ENCODE measurements at regions not wholly inside any gene's neighbourhood (a gene's known extent, or its start where the extent isn't known, plus 50 kb on each side); places are given as distances from the start of the nearest gene placed in this dataset.

DNA sequence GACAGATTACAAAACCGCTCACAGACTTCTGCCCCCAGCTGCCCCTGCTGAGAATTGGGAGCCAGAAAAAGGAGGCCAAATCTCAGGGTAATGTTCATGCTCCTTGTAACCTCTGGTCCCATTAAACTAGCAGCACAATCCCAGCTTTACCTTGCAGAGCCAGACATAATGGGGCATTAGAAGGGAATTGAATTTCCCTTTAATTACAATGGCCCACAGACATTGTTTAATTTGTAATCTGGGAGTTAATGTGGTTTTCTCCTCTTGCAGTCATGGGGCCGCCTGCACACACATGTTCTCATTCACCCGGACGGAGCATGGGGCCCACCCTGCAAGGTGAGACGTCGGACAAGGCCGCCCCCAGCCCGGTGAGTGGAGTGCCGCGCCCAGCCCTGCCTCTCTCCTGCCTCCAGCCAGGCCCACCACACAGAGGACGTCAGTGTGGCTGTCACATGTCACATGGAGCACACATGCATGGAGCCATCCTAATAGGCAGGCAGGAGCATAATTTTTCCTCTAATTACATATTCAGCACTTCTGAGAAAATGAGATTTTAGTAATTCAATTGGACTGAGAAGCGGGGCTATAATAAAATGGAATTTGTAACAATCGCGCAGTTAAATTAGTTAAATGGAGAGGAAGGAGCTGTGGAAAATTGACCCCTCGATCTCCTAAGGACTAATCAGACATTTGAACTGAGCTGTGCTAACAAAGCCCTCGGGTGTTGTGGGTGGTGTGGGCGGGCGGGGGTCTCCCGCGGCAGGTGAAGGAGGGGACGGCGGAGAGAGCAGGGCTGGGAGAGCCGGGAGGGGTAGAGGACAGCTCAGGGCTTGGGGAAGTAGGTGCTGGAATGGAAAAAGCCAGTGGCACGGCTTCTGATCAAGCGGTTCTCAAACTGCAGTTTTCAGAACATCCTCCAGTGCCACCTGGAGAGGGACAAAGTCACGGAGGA lies 87.7 kb downstream of the ENGASE start:
- DNase-seq: no peak

DNA sequence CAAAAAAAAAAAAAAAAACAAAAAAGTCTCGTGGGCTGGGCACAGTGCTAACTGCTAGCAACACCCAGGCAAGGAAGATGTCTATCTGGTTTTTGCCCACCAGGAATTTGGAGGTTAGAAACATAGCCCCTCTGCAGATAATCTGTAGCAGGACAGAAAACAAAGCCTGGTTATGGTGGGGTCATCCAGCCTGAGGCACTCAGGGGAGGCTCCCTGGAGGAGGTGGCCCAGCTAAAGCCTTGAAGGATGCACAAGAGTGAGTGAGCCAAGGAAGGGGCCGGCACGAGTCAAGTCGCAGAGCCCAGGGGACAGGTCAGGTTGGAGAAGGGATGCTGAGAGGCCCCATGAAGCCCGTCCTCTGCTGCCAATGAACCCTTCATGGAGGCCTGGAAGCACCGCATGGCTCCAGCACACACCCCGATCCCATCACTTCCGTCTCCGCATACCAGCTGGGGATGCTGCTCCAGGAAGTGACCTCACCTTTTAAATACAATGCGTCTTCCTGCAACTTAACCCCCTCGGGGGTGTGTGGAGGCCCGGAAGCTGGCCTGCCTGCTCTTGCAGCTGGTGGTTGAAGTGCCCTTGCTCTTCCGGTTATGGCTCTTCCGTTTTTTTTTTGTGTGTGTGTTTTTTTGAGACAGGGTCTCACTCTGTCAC lies 86.5 kb downstream of the ENGASE start:
- DNase-seq: no peak

GRCh38 chr17:79159926-79160325 lies 85.3 kb downstream of the ENGASE start:
- no peak for DNase-seq

DNA sequence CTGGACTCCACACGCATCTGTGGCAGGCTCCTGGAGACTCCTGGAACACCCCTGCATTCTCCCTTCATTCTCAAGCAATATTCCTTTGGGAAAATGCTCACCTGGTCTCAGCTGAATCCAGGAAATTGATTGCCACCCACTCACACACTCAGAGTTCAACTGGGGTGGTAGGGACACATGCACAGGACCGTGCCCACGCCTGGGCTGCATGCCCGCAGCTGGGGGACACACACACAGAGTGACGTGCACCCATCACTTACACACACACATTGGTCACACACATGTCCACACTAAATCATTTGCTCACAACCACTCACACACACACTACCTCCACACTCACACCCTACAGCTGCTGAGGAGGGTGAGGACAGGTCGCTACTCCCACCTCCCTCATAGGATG lies 84.8 kb downstream of the ENGASE start:
- no peak for DNase-seq

DNA sequence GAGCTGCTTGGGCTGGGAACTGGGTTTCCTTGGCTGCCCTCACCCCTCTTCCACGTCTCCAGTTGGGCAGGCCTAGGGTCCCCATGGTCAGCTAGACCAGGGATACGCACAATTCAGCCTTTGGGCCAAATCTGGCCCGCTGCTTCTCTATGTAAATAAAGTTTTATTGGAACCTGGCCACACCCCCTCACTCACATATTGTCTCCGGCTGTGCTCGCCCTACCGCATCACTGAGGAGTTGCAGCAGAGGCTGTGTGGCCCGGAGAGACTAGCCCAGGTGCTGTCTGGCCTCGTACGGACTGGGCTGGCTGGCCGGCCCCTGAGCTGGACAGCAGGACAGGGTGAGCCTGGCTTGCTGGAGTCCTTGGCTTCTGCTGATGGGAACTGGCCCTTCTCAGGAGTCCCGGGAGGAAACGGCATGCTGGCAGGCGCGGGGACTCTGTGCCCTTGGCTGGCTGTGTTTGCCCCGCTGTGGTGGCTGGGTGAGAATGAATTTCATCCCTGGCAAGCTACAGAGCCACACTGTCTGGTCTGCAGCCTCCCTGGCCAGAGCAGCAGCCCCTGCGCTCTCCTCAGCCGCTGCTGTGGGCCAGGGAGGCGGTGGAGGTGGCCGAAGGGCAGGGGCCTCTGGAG lies 82.0 kb downstream of the ENGASE start:
- no peak for DNase-seq

DNA sequence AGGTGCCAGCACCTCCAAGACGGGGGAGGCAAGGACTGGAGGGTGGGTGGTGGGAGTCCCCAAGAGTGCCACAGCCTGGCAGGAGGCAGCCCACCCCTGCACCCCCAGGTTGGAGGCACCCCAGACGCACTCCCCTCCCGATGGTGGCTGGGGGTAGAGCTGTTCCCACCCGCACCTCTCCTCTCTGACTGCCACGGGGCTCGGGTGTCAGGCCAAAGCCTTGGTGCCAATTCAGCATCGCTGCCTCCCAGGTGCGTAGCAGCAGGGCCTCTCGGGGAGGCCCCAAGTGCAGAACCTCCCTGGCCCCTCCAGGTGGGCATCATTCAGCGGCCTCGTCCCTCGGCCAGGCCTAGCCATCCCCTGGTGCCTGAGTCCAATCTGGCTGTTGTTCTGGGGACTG lies 81.1 kb downstream of the ENGASE start:
- DNase-seq: no peak

GRCh38 chr17:79154951-79155585 lies 80.4 kb downstream of the ENGASE start:
- peak; percentile 22 for DNase-seq

DNA sequence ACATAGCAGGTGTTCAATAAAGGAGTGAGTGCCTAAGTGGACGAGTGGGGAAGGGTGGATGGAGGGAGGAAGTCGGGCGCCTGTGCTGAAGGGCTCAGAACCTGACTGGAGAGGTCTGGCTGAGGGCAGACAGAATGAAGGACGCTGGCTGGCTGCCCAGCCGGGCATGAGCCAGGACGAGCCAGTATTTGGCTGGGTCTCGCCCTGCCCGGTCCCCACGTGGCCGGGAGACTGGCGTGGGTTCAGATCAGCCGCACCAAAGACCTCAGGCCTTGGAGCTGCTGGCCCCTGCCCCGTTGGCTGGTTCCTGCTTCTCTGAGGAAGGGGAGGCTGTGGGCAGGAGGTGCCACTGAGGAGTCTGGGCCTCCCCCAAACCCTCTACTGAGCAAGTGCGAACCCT lies 79.8 kb downstream of the ENGASE start:
- DNase-seq: no peak

GRCh38 chr17:79153367-79154130 lies 78.9 kb downstream of the ENGASE start:
- no peak for DNase-seq

DNA sequence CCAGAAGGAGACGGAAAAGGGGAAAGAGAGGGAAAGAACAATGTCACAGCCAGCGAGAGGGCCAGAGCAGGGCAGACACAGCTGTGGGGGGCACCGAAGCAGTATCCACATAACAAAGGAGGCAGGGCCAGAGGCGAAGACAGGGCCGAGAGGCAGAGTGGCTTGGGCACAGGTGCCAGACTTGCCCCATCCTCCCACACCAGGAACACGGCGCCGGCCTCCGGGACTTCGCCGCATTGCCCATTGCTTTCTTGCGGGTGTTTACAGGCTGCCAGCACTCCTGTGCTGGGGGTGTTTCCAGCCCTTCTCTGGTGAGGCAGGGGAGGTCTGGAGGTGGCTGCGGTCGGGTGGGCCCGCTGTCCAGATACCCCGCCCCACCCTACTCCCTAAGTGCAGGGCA lies 78.0 kb downstream of the ENGASE start:
- DNase-seq: no peak

- no peak for DNase-seq
Measured at GRCh38 chr17:79152110-79152509, 77.5 kb downstream of the ENGASE start.

GRCh38 chr17:79150799-79151198 lies 76.2 kb downstream of the ENGASE start:
- DNase-seq: no peak

GRCh38 chr17:79150035-79150733 lies 75.6 kb downstream of the ENGASE start:
- no peak for DNase-seq

GRCh38 chr17:79148584-79148983 lies 74.0 kb downstream of the ENGASE start:
- DNase-seq: no peak

- no peak for DNase-seq
Measured at GRCh38 chr17:79147746-79148506, 73.3 kb downstream of the ENGASE start.

GRCh38 chr17:79146562-79146961 lies 71.9 kb downstream of the ENGASE start:
- DNase-seq: no peak

DNA sequence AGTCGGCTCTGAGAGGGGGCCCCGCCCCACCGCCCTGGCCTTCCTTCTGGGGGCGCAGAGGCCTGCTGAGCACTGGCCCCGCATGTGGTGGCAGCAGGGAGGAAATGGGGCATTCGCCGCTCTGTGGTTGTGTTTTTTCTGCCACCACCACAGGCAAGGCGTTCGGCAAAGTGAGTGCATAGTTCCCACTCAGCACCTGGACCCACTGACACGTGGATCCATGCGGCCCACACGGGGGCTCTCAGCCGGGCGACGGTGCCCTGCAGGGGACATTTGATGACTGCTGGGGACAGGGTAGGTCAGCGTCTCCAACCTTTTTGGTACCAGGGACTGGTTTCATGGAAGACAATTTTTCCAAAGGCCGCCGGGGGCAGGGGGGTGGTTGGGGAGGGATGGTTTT lies 70.9 kb downstream of the ENGASE start:
- DNase-seq: no peak

- DNase-seq: no peak
Measured at GRCh38 chr17:79144133-79144532, 69.5 kb downstream of the ENGASE start.

- DNase-seq: no peak
Measured at GRCh38 chr17:79142375-79142774, 67.8 kb downstream of the ENGASE start.

GRCh38 chr17:79141578-79142355 lies 67.1 kb downstream of the ENGASE start:
- peak; percentile 39 for DNase-seq
